Endodermal cell (in vitro differentiated cells): ENCODE measurements at regions not wholly inside any gene's neighbourhood (a gene's known extent, or its start where the extent isn't known, plus 50 kb on each side); places are given as distances from the start of the nearest gene placed in this dataset.

Experiments
- DNase-seq: peaks from one replicate; pipeline ENCODE4 v3.0.0-alpha.2; 2017
- H3K27ac ChIP-seq: 2 replicates; pipeline ENCODE4 v1.5.1; 2013; ENCODE audit warnings: mild to moderate bottlenecking, low read depth, low read length, moderate library complexity
- H3K27me3 ChIP-seq: 2 replicates; pipeline ENCODE4 v1.6.1; 2013; ENCODE audit warnings: mild to moderate bottlenecking, low read length, moderate library complexity; ENCODE audit not compliant: insufficient read depth, control insufficient read depth, poor library complexity, severe bottlenecking
- H3K36me3 ChIP-seq: 2 replicates; pipeline ENCODE4 v1.7.0; 2013; ENCODE audit warnings: mild to moderate bottlenecking, low read length, moderate library complexity; ENCODE audit not compliant: control insufficient read depth, insufficient read depth
- H3K4me1 ChIP-seq: one replicate; pipeline ENCODE4 v1.7.0; 2013; ENCODE audit warnings: low read length; ENCODE audit not compliant: control insufficient read depth, insufficient read depth
- H3K4me3 ChIP-seq: 2 replicates; pipeline ENCODE4 v1.5.1; 2013; ENCODE audit warnings: mild to moderate bottlenecking, low read length, moderate library complexity
- H3K9ac ChIP-seq: 2 replicates; pipeline ENCODE4 v1.6.1; 2013; ENCODE audit warnings: mild to moderate bottlenecking, low read length, moderate library complexity; ENCODE audit not compliant: poor library complexity, severe bottlenecking; ENCODE audit errors: extremely low read depth
- H3K9me3 ChIP-seq: 2 replicates; pipeline ENCODE4 v1.6.1; 2013; ENCODE audit warnings: mild to moderate bottlenecking, low read length, moderate library complexity; ENCODE audit not compliant: control insufficient read depth
- H3K27ac Mint-ChIP-seq: 2 replicates; pipeline ENCODE4 v1.8.0; 2020; ENCODE audit warnings: mixed read lengths
- H3K27me3 Mint-ChIP-seq: 2 replicates; pipeline ENCODE4 v1.8.0; 2021; ENCODE audit warnings: mild to moderate bottlenecking, mixed read lengths; ENCODE audit not compliant: insufficient read depth
- H3K36me3 Mint-ChIP-seq: 2 replicates; pipeline ENCODE4 v1.8.0; 2020; ENCODE audit warnings: low read depth, mixed read lengths
- H3K4me1 Mint-ChIP-seq: 2 replicates; pipeline ENCODE4 v1.8.0; 2020; ENCODE audit warnings: mixed read lengths
- H3K4me3 Mint-ChIP-seq: 2 replicates; pipeline ENCODE4 v1.8.0; 2020; ENCODE audit warnings: mild to moderate bottlenecking, moderate library complexity, mixed read lengths
- H3K9me3 Mint-ChIP-seq: 2 replicates; pipeline ENCODE4 v1.8.0; 2020; ENCODE audit warnings: mild to moderate bottlenecking, mixed read lengths
- WGBS, 2 experiments: methylation state at CpG; one replicate each; pipeline versions ENCODE4 v1.1.5 to v1.1.7; 2013; ENCODE audit warnings: missing lambda C conversion rate in 2 of 2, mixed read lengths in 1 of 2; ENCODE audit not compliant: insufficient coverage in 1 of 2, insufficient read length in 1 of 2; 5-methylcytosine and 5-hydroxymethylcytosine counted together
- TF ChIP-seq, protein P1 (sequence below): fragments of 200-600 bp; sonication (generic); conservative IDR thresholded peaks from 2 replicates; pipeline ENCODE4 v1.5.0; 2021; ENCODE audit warnings: antibody characterized with exemption, mild to moderate bottlenecking

GRCh38 chr2:116879650-116880160 is 934.8 kb upstream of the DDX18 start:
- no peaks in the 10 kb centered on the region for H3K27me3 ChIP-seq
- no peak for DNase-seq
- no peaks in the 10 kb centered on the region for H3K36me3 ChIP-seq
- no peak overlapping the region for H3K9ac ChIP-seq
- H3K4me3 ChIP-seq, result no peak overlapping the region
- peaks cover 3% of the 10 kb centered on the region for H3K4me1 ChIP-seq
- TF ChIP-seq, protein P1, sequence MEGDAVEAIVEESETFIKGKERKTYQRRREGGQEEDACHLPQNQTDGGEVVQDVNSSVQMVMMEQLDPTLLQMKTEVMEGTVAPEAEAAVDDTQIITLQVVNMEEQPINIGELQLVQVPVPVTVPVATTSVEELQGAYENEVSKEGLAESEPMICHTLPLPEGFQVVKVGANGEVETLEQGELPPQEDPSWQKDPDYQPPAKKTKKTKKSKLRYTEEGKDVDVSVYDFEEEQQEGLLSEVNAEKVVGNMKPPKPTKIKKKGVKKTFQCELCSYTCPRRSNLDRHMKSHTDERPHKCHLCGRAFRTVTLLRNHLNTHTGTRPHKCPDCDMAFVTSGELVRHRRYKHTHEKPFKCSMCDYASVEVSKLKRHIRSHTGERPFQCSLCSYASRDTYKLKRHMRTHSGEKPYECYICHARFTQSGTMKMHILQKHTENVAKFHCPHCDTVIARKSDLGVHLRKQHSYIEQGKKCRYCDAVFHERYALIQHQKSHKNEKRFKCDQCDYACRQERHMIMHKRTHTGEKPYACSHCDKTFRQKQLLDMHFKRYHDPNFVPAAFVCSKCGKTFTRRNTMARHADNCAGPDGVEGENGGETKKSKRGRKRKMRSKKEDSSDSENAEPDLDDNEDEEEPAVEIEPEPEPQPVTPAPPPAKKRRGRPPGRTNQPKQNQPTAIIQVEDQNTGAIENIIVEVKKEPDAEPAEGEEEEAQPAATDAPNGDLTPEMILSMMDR, result no peak
- no peaks in the 10 kb centered on the region for H3K9me3 Mint-ChIP-seq
- no peaks in the 10 kb centered on the region for H3K9me3 ChIP-seq
- H3K27ac ChIP-seq, result no peak overlapping the region
- no peak overlapping the region for H3K4me3 Mint-ChIP-seq
- H3K27ac Mint-ChIP-seq, result no peak overlapping the region
- 53 to 65% methylated on average over 2 of the region's 2 CpGs for WGBS, 2 experiments
- H3K36me3 Mint-ChIP-seq, result no peaks in the 10 kb centered on the region
- no peaks in the 10 kb centered on the region for H3K27me3 Mint-ChIP-seq
- no peaks in the 10 kb centered on the region for H3K4me1 Mint-ChIP-seq

DNA sequence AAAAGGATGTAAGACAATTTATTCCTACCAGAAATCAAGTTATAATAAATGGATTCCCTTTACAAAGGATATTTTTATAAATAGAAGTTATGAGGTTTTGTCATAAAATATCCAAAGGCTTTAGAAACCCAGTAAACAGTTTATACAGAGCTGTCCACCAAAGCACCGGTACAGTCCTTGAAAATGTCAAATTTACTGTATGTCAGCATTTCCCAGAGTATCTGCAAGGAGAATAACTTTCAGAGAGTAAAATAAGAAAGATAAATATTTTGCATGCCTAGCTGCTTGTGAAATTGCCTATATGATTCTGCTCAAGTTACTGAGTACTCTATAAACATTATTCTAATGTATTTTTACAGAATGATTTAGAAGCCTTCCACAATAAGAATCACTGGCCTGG is 923.3 kb upstream of the DDX18 start:
- Mint-ChIP-seq H3K27ac (no peak overlapping the region), H3K36me3 (no peaks in the 10 kb centered on the region), H3K4me1 (no peaks in the 10 kb centered on the region), H3K9me3 (peaks cover 33% of the 10 kb centered on the region), H3K4me3 (no peak overlapping the region), H3K27me3 (no peaks in the 10 kb centered on the region)
- Histone ChIP-seq H3K9me3 (peaks cover 18% of the 10 kb centered on the region), H3K27ac (no peak overlapping the region), H3K4me3 (no peak overlapping the region), H3K4me1 (no peaks in the 10 kb centered on the region), H3K27me3 (no peaks in the 10 kb centered on the region), H3K36me3 (no peaks in the 10 kb centered on the region), H3K9ac (no peak overlapping the region)
- 88 to 100% methylated on average over 1 of the region's 1 CpG for WGBS, 2 experiments
- no peak for DNase-seq
- TF ChIP-seq, protein P1, result no peak

DNA sequence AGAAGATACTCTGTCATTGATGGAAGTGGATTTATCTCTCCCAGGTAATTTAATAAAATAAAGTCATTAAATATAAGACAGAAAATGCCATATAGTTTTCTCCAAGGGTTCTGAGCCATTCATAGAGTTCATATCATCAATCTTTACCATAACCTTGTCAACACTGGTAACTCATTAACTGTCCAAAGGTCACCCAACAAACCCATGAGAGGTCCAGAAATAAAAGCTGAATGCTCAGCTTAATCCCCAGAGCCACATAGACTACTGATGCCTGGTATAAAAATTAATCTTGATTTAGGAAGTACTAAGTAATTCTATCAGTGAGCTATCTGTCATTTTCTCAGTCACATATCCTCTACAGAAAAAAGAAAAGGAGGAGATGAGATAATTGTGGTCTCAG is 903.0 kb upstream of the DDX18 start:
- H3K36me3 ChIP-seq, result no peaks in the 10 kb centered on the region
- no peak overlapping the region for H3K9ac ChIP-seq
- H3K36me3 Mint-ChIP-seq, result no peaks in the 10 kb centered on the region
- peaks cover 5% of the 10 kb centered on the region for H3K4me1 Mint-ChIP-seq
- H3K4me3 ChIP-seq, result no peak overlapping the region
- no peaks in the 10 kb centered on the region for H3K27me3 Mint-ChIP-seq
- peaks cover 4% of the 10 kb centered on the region for H3K9me3 Mint-ChIP-seq
- H3K4me3 Mint-ChIP-seq, result no peak overlapping the region
- DNase-seq, result no peak
- no peaks in the 10 kb centered on the region for H3K27me3 ChIP-seq
- TF ChIP-seq, protein P1, result no peak
- H3K4me1 ChIP-seq, result peaks cover 5% of the 10 kb centered on the region
- H3K27ac ChIP-seq, result no peak overlapping the region
- H3K27ac Mint-ChIP-seq, result no peak overlapping the region
- no peaks in the 10 kb centered on the region for H3K9me3 ChIP-seq
